GM12878 (cell line): ENCODE measurements at regions not wholly inside any gene's neighbourhood (a gene's known extent, or its start where the extent isn't known, plus 50 kb on each side); places are given as distances from the start of the nearest gene placed in this dataset.

Experiments
- ATAC-seq: fragments of 200-7000 bp; cut with Tn5 transposase; 3 replicates; pipeline ENCODE4 v1.9.1; 2020; ENCODE audit warnings: mild to moderate bottlenecking, moderate library complexity
- BruUV-seq: library from RNA; stranded (reverse); fragments of 400-500 nt; replicated peaks from 2 replicates; lab custom pipeline; 2021; lab: Mats Ljungman, UMichigan
- CTCF ChIA-PET: fragments of 300-600 bp; sonication (Branson Sonifier 250); formaldehyde crosslinking; extraction: SDS; loops from one replicate; lab custom pipeline; 2021; ENCODE audit warnings: inconsistent platforms; lab: Yijun Ruan, JAX
- POLR2A ChIA-PET: fragments of 350-600 bp; formaldehyde crosslinking; extraction: SDS; loops from one replicate; lab custom pipeline; 2021; ENCODE audit warnings: inconsistent platforms; lab: Charles Lee
- RAD21 ChIA-PET: fragments of 300-600 bp; sonication (Branson Sonifier 250); formaldehyde crosslinking; loops from one replicate; lab custom pipeline; 2023; ENCODE audit warnings: antibody characterized with exemption; ENCODE audit not compliant: unreplicated experiment; lab: Charles Lee
- SMC1A ChIA-PET: fragments of 300-600 bp; sonication (Branson Sonifier 250); formaldehyde crosslinking; loops from one replicate; lab custom pipeline; 2023; ENCODE audit not compliant: unreplicated experiment, uncharacterized antibody; lab: Charles Lee
- DNase-seq: peaks from one replicate; pipeline ENCODE4 v3.0.0-alpha.2; 2011; ENCODE audit warnings: low read depth, low spot score
- FAIRE-seq: peaks from 3 replicates; lab custom pipeline; 2011; peaks lifted over from hg19 to GRCh38; lab: Jason Lieb, UNC
- H2AFZ ChIP-seq: 2 replicates; pipeline ENCODE4 v1.6.0; 2011; ENCODE audit warnings: low read depth, low read length, control low read depth; ENCODE audit not compliant: control insufficient read depth
- H3K27ac ChIP-seq: 2 replicates; pipeline ENCODE4 v1.5.1; 2011; ENCODE audit warnings: control low read depth; ENCODE audit not compliant: control insufficient read depth, insufficient read depth
- H3K27me3 ChIP-seq, 2 experiments: replicated peaks in 1 of 2; 2 replicates each; pipeline versions ENCODE4 v1.6.0 to v1.6.1; 2011; ENCODE audit warnings: low read length in 1 of 2; ENCODE audit not compliant: control insufficient read depth in 2 of 2, insufficient read depth in 2 of 2
- H3K36me3 ChIP-seq, 2 experiments: 2 replicates each; pipeline ENCODE4 v1.5.1; 2011; ENCODE audit warnings: low read length in 1 of 2; ENCODE audit not compliant: control insufficient read depth in 2 of 2, insufficient read depth in 2 of 2
- H3K4me1 ChIP-seq: 2 replicates; pipeline ENCODE4 v1.6.1; 2011; ENCODE audit warnings: mild to moderate bottlenecking, low read length, moderate library complexity, mixed read lengths; ENCODE audit not compliant: control insufficient read depth, insufficient read depth
- H3K4me2 ChIP-seq: 2 replicates; pipeline ENCODE4 v1.6.0; 2011; ENCODE audit warnings: control low read depth; ENCODE audit not compliant: control insufficient read depth, insufficient read depth
- H3K4me3 ChIP-seq: fragments of 200-600 bp; sonication (generic); 2 replicates; pipeline ENCODE4 v1.5.1; 2016
- H3K79me2 ChIP-seq: 2 replicates; pipeline ENCODE4 v1.6.0; 2011; ENCODE audit warnings: low read length; ENCODE audit not compliant: control insufficient read depth, insufficient read depth
- H3K9ac ChIP-seq: 2 replicates; pipeline ENCODE4 v1.8.0; 2011; ENCODE audit warnings: low read length, control low read depth, mixed read lengths; ENCODE audit not compliant: control insufficient read depth, insufficient read depth
- H3K9me3 ChIP-seq: replicated peaks from 3 replicates; pipeline ENCODE4 v1.5.1; 2011; ENCODE audit warnings: mild to moderate bottlenecking, low read length; ENCODE audit not compliant: control insufficient read depth, insufficient read depth
- H4K20me1 ChIP-seq: 2 replicates; pipeline ENCODE4 v1.6.0; 2011; ENCODE audit not compliant: control insufficient read depth, insufficient read depth
- CBFB ChIP-seq: IDR thresholded peaks from 2 replicates; pipeline ENCODE4 v1.6.1; 2016; ENCODE audit warnings: antibody characterized with exemption, low read depth
- CEBPB ChIP-seq, 2 experiments: fragments of 150-350 bp in 1 of 2; IDR thresholded peaks; 2 replicates each; pipeline ENCODE4 v1.6.1; 2012 to 2014; ENCODE audit warnings: low read depth in 2 of 2, low read length in 2 of 2, borderline replicate concordance in 1 of 2, inconsistent platforms in 1 of 2
- CHD2 ChIP-seq: IDR thresholded peaks from 2 replicates; pipeline ENCODE4 v1.6.1; 2011; ENCODE audit warnings: low read depth, low read length, improper control_type of control experiment, borderline replicate concordance
- CHD4 ChIP-seq: fragments of 200-600 bp; sonication (generic); IDR thresholded peaks from 2 replicates; pipeline ENCODE4 v1.6.1; 2016; ENCODE audit warnings: mild to moderate bottlenecking
- IKZF2 ChIP-seq, 2 experiments: fragments of 450-650 bp; IDR thresholded peaks; 2 replicates each; pipeline ENCODE4 v1.6.1; 2017; ENCODE audit warnings: mild to moderate bottlenecking in 2 of 2, moderate library complexity in 2 of 2
- LARP7 ChIP-seq: fragments of 450-650 bp; IDR thresholded peaks from 2 replicates; pipeline ENCODE4 v1.6.1; 2017; ENCODE audit warnings: mild to moderate bottlenecking
- NBN ChIP-seq: fragments of 450-650 bp; IDR thresholded peaks from 2 replicates; pipeline ENCODE4 v1.6.1; 2016
- NRF1 ChIP-seq: conservative IDR thresholded peaks from 2 replicates; pipeline ENCODE4 v1.6.1; 2011; ENCODE audit warnings: mild to moderate bottlenecking, low read depth, low read length, improper control_type of control experiment
- RBBP5 ChIP-seq: fragments of 200-600 bp; sonication (generic); conservative IDR thresholded peaks from 2 replicates; pipeline ENCODE4 v1.6.1; 2016
- SREBF1 ChIP-seq: IDR thresholded peaks from 2 replicates; pipeline ENCODE4 v1.6.1; 2012; ENCODE audit warnings: mild to moderate bottlenecking, low read length
- SRF ChIP-seq, 2 experiments: IDR thresholded peaks; 2 replicates each; pipeline ENCODE4 v1.6.1; 2011; ENCODE audit warnings: low read depth in 2 of 2, low read length in 2 of 2, mild to moderate bottlenecking in 1 of 2, moderate library complexity in 1 of 2
- WGBS: methylation state at CpG from one replicate; pipeline ENCODE4 v1.1.6; 2016; ENCODE audit warnings: low lambda C conversion rate; ENCODE audit not compliant: insufficient replicate concordance, insufficient coverage; ENCODE audit errors: missing lambda C conversion rate; 5-methylcytosine and 5-hydroxymethylcytosine counted together
- in situ Hi-C: fragments of 300-500 bp; cut with MboI; formaldehyde crosslinking; loops from 9 replicates; pipeline ENCODE4 v1.14.3; 2018; ENCODE audit warnings: mixed read lengths
- intact Hi-C: fragments of 100-400 bp; cut with micrococcal nuclease; formaldehyde crosslinking; loops from one replicate; pipeline ENCODE4 v1.14.2; 2022; ENCODE audit not compliant: unreplicated experiment
- TF ChIP-seq, protein P1 (sequence below): fragments of 450-650 bp; IDR thresholded peaks from 2 replicates; pipeline ENCODE4 v1.6.1; 2017; ENCODE audit warnings: borderline replicate concordance

DNA sequence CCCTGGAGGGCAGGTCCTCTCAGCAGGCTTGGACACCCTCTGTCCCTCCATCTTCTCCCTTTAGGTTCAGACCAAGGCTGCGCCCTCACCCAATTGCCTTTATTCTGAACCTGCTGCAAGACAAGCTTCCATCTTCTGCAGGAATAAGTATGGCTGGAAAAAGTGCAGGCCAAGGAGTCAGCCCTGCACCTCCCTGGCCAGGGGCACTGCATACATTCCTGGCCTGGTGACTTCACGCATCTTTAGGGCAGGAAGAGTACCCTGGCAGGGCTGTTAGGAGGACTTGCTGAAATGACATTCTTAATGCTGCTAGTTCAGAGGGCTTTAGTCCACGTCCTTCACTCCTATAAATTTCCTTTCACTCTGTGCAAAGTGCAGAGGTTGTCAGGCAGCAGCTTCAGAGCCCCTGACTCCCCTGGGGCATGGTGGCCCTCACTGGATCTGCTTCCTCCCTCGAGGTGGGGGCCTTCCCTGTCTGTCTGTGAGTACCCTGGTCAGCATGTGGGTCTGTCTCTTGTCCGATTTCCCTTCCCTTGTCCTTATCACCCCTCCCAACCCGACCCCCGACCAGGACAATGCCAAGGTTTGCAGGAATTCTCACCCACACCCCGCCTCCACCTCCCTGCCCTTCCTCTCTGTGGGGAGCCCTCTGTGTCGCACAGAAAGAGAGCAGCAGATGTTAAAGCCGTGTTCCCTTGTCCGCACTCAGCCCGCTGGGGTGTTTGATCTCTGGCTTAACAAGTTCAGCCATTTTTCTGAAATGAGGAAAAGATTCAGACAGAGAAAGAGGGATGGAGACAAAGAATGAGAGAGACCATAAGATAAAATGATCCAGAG lies 124.5 kb upstream of the SYT13 start:
- no peaks in the 10 kb centered on the region for H3K4me1 ChIP-seq
- BruUV-seq, result no TSS peak
- 10% methylated on average over 10 of the region's 12 CpGs for WGBS
- no peak overlapping the region for H3K27ac ChIP-seq
- ChIA-PET POLR2A (no interaction called here), SMC1A (no interaction called here), CTCF (no interaction called here), RAD21 (no interaction called here)
- ATAC-seq, result no peak
- no peak overlapping the region for H2AFZ ChIP-seq
- no peaks in the 10 kb centered on the region for H3K36me3 ChIP-seq
- no peaks in the 10 kb centered on the region for H3K79me2 ChIP-seq
- peaks cover 4 to 10% of the 10 kb centered on the region in 2 experiments; a peak in 3 of 4 replicates for H3K27me3 ChIP-seq
- in situ Hi-C loops, result no loop called here
- intact Hi-C loops, result no loop called here
- no peak overlapping the region for H3K4me2 ChIP-seq
- no peaks in the 10 kb centered on the region for H3K9me3 ChIP-seq
- no peak for FAIRE-seq
- no peaks in the 10 kb centered on the region for H4K20me1 ChIP-seq
- no peak overlapping the region for H3K4me3 ChIP-seq
- no peak overlapping the region for H3K9ac ChIP-seq
- no peak for DNase-seq
- TF ChIP-seq SREBF1 (no peak), NRF1 (no peak), CBFB (no peak), IKZF2 (IDR thresholded peaks at IDR 0.05) (no peak), RBBP5 (no peak), CHD4 (no peak), NBN (no peak), SRF (IDR thresholded peaks at IDR 0.05; ENCODE audit: low read depth in 2 of 2, low read length in 2 of 2) (no peak), CEBPB (IDR thresholded peaks at IDR 0.05; ENCODE audit: borderline replicate concordance in 1 of 2, low read depth in 2 of 2, low read length in 2 of 2) (no peak), CHD2 (no peak), LARP7 (no peak)
- TF ChIP-seq, protein P1, sequence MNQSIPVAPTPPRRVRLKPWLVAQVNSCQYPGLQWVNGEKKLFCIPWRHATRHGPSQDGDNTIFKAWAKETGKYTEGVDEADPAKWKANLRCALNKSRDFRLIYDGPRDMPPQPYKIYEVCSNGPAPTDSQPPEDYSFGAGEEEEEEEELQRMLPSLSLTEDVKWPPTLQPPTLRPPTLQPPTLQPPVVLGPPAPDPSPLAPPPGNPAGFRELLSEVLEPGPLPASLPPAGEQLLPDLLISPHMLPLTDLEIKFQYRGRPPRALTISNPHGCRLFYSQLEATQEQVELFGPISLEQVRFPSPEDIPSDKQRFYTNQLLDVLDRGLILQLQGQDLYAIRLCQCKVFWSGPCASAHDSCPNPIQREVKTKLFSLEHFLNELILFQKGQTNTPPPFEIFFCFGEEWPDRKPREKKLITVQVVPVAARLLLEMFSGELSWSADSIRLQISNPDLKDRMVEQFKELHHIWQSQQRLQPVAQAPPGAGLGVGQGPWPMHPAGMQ, result no peak
